Loucy (cell line): ENCODE measurements at regions not wholly inside any gene's neighbourhood (a gene's known extent, or its start where the extent isn't known, plus 50 kb on each side); places are given as distances from the start of the nearest gene placed in this dataset.

Source experiments
- EZH2phosphoT487 ChIP-seq: fragments of 200-600 bp; IDR thresholded peaks from 2 replicates; pipeline ENCODE4 v1.6.1; 2018; ENCODE audit warnings: antibody characterized with exemption, mild to moderate bottlenecking, moderate library complexity, borderline replicate concordance
- TF ChIP-seq, protein P1 (sequence below): fragments of 200-600 bp; sonication (generic); conservative IDR thresholded peaks from 2 replicates; pipeline ENCODE4 v1.5.1; 2014; ENCODE audit warnings: mild to moderate bottlenecking, antibody characterized with exemption, low read length

DNA sequence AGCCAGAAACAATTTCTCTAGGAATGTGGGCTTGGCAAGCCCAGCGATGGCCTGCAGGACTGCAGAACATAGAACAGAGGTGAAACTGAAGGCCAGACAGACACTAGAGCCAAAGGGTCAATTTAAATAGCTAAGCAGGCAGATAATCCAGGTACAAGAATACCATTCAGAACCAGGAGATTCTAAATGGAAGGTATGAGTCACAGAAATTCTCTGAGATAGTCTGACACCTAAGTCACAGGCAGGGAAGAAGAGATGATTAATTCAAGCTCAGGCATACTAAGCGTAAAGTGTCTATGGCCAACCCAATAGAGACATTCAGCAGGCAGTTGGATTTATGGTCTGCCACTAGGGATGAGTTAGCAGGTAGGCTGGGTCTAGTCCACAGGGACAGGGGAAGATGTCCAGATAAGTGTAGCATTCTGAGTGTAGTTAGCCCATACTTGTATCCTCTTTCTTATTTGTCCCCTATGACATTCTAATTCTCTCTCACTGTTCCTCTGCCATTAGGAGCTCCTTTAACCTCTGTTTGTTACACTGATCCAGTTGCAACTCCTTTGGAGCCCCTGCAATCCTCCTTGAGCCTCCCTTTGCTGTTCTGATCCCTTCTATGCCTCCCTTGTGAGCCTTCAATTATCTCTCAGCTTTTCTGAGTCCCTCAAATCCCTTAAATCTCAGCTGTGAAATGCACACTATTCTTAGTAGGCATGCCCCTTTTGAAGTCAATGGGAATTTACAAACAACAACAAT lies 383.8 kb downstream of the LMO4 start:
- TF ChIP-seq, protein P1, sequence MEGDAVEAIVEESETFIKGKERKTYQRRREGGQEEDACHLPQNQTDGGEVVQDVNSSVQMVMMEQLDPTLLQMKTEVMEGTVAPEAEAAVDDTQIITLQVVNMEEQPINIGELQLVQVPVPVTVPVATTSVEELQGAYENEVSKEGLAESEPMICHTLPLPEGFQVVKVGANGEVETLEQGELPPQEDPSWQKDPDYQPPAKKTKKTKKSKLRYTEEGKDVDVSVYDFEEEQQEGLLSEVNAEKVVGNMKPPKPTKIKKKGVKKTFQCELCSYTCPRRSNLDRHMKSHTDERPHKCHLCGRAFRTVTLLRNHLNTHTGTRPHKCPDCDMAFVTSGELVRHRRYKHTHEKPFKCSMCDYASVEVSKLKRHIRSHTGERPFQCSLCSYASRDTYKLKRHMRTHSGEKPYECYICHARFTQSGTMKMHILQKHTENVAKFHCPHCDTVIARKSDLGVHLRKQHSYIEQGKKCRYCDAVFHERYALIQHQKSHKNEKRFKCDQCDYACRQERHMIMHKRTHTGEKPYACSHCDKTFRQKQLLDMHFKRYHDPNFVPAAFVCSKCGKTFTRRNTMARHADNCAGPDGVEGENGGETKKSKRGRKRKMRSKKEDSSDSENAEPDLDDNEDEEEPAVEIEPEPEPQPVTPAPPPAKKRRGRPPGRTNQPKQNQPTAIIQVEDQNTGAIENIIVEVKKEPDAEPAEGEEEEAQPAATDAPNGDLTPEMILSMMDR: no peak
- TF ChIP-seq EZH2phosphoT487: no peak
